ENCODE measurements at regions not wholly inside any gene's neighbourhood (a gene's known extent, or its start where the extent isn't known, plus 50 kb on each side); places are given as distances from the start of the nearest gene placed in this dataset.

- no peak for DNase-seq
These were observed 97.3 kb upstream of the SFMBT2 start for GRCh38 chr10:7507887-7508726.

GRCh38 chr10:7506571-7506970 is 95.7 kb upstream of the SFMBT2 start:
- DNase-seq, result no peak

- no peak for DNase-seq
These were observed 94.4 kb upstream of the SFMBT2 start for GRCh38 chr10:7505196-7505595.

GRCh38 chr10:7503190-7503589 is 92.4 kb upstream of the SFMBT2 start:
- no peak for DNase-seq

- DNase-seq, result no peak
These were observed 90.3 kb upstream of the SFMBT2 start for GRCh38 chr10:7501157-7501556.

GRCh38 chr10:7498111-7498510 is 87.3 kb upstream of the SFMBT2 start:
- no peak for DNase-seq

- no peak for DNase-seq
These were observed 83.2 kb upstream of the SFMBT2 start for GRCh38 chr10:7493996-7494395.

GRCh38 chr10:7492660-7493046 is 81.8 kb upstream of the SFMBT2 start:
- no peak for DNase-seq

GRCh38 chr10:7491949-7492659 is 81.3 kb upstream of the SFMBT2 start:
- no peak for DNase-seq

GRCh38 chr10:7491230-7491629 is 80.4 kb upstream of the SFMBT2 start:
- no peak for DNase-seq

- DNase-seq, result peak; percentile 36
These were observed 77.6 kb upstream of the SFMBT2 start for GRCh38 chr10:7488418-7488829.

- no peak for DNase-seq
These were observed 76.7 kb upstream of the SFMBT2 start for GRCh38 chr10:7487528-7487927.

GRCh38 chr10:7486528-7486927 is 75.7 kb upstream of the SFMBT2 start:
- DNase-seq, result no peak

- DNase-seq, result no peak
These were observed 75.0 kb upstream of the SFMBT2 start for GRCh38 chr10:7485799-7486198.

GRCh38 chr10:7485244-7485556 is 74.4 kb upstream of the SFMBT2 start:
- no peak for DNase-seq

GRCh38 chr10:7484456-7485243 is 73.8 kb upstream of the SFMBT2 start:
- no peak for DNase-seq

GRCh38 chr10:7483848-7484247 is 73.0 kb upstream of the SFMBT2 start:
- DNase-seq, result no peak

- DNase-seq, result no peak
These were observed 72.2 kb upstream of the SFMBT2 start for GRCh38 chr10:7482992-7483391.

- no peak for DNase-seq
These were observed 70.5 kb upstream of the SFMBT2 start for GRCh38 chr10:7481368-7481765.

- no peak for DNase-seq
These were observed 70.0 kb upstream of the SFMBT2 start for GRCh38 chr10:7480742-7481367.

GRCh38 chr10:7479861-7480598 is 69.2 kb upstream of the SFMBT2 start:
- DNase-seq, result no peak
